ENCODE measurements at regions not wholly inside any gene's neighbourhood (a gene's known extent, or its start where the extent isn't known, plus 50 kb on each side); places are given as distances from the start of the nearest gene placed in this dataset.
A peak's percentile ranks its signal among the peaks of the same experiment; 100 is the strongest.
"Not testable (repeated sequence)": the region's sequence is repeated elsewhere in the genome, so short reads cannot be mapped to it uniquely, and the experiment has no call there.

GRCh38 chr16:29142506-29142905 lies 157.7 kb downstream of the LAT start:
- peaks cover 11% of the 10 kb centered on the region for H3K27me3 ChIP-seq (ENCODE audit: control insufficient read depth, insufficient read depth, low read length)
- H3K4me1 ChIP-seq (ENCODE audit: control insufficient read depth, insufficient read depth, low read length) = peaks cover 12% of the 10 kb centered on the region
- H3K4me3 ChIP-seq (ENCODE audit: low read length); H3K9me3 ChIP-seq (replicated peaks; ENCODE audit: control insufficient read depth, low read depth, low read length); DNase-seq; H3K27ac ChIP-seq (ENCODE audit: low read length); H3K36me3 ChIP-seq (ENCODE audit: control insufficient read depth, insufficient read depth, low read length): not testable (repeated sequence)
- 54% methylated on average over 14 of the region's 14 CpGs for WGBS (ENCODE audit: insufficient coverage)

- no peaks in the 10 kb centered on the region for H3K36me3 ChIP-seq (ENCODE audit: control insufficient read depth, insufficient read depth, low read length)
- no peak overlapping the region for H3K27ac ChIP-seq (ENCODE audit: low read length)
- no peak for DNase-seq
- H3K4me1 ChIP-seq (ENCODE audit: control insufficient read depth, insufficient read depth, low read length) = peaks cover 12% of the 10 kb centered on the region
- H3K9me3 ChIP-seq (replicated peaks; ENCODE audit: control insufficient read depth, low read depth, low read length) = no peaks in the 10 kb centered on the region
- H3K4me3 ChIP-seq (ENCODE audit: low read length) = no peak overlapping the region
- WGBS (ENCODE audit: insufficient coverage) = 73% methylated on average over 19 of the region's 35 CpGs
- peaks cover 11% of the 10 kb centered on the region for H3K27me3 ChIP-seq (ENCODE audit: control insufficient read depth, insufficient read depth, low read length)
These were observed 156.9 kb downstream of the LAT start for GRCh38 chr16:29141586-29142324.

- H3K27ac ChIP-seq (ENCODE audit: low read length); H3K4me3 ChIP-seq (ENCODE audit: low read length); DNase-seq; H3K9me3 ChIP-seq (replicated peaks; ENCODE audit: control insufficient read depth, low read depth, low read length); H3K36me3 ChIP-seq (ENCODE audit: control insufficient read depth, insufficient read depth, low read length): not testable (repeated sequence)
- Histone ChIP-seq H3K4me1 (ENCODE audit: control insufficient read depth, insufficient read depth, low read length) (peaks cover 12% of the 10 kb centered on the region), H3K27me3 (ENCODE audit: control insufficient read depth, insufficient read depth, low read length) (peaks cover 11% of the 10 kb centered on the region)
- 82% methylated on average over 8 of the region's 12 CpGs for WGBS (ENCODE audit: insufficient coverage)
These were observed 156.3 kb downstream of the LAT start for GRCh38 chr16:29141121-29141520.

GRCh38 chr16:29139901-29140855 lies 155.3 kb downstream of the LAT start:
- WGBS (ENCODE audit: insufficient coverage) = 51% methylated on average over 14 of the region's 44 CpGs
- H3K4me3 ChIP-seq (ENCODE audit: low read length) = peak overlapping the region; percentile 3
- not testable (repeated sequence) for DNase-seq; H3K36me3 ChIP-seq (ENCODE audit: control insufficient read depth, insufficient read depth, low read length); H3K9me3 ChIP-seq (replicated peaks; ENCODE audit: control insufficient read depth, low read depth, low read length); H3K27ac ChIP-seq (ENCODE audit: low read length)
- peaks cover 12% of the 10 kb centered on the region for H3K4me1 ChIP-seq (ENCODE audit: control insufficient read depth, insufficient read depth, low read length)
- peaks cover 11% of the 10 kb centered on the region for H3K27me3 ChIP-seq (ENCODE audit: control insufficient read depth, insufficient read depth, low read length)

- Histone ChIP-seq H3K4me3 (ENCODE audit: low read length) (peak overlapping the region; percentile 3), H3K4me1 (ENCODE audit: control insufficient read depth, insufficient read depth, low read length) (peaks cover 11% of the 10 kb centered on the region), H3K9me3 (replicated peaks; ENCODE audit: control insufficient read depth, low read depth, low read length) (no peaks in the 10 kb centered on the region), H3K36me3 (ENCODE audit: control insufficient read depth, insufficient read depth, low read length) (no peaks in the 10 kb centered on the region), H3K27me3 (ENCODE audit: control insufficient read depth, insufficient read depth, low read length) (peaks cover 11% of the 10 kb centered on the region), H3K27ac (ENCODE audit: low read length) (no peak overlapping the region)
- peak; percentile 51 for DNase-seq
- 21% methylated on average over 6 of the region's 17 CpGs for WGBS (ENCODE audit: insufficient coverage)
These were observed 154.5 kb downstream of the LAT start for GRCh38 chr16:29139261-29139802.

GRCh38 chr16:29138698-29139097 lies 153.8 kb downstream of the LAT start:
- not testable (repeated sequence) for H3K27ac ChIP-seq (ENCODE audit: low read length); H3K9me3 ChIP-seq (replicated peaks; ENCODE audit: control insufficient read depth, low read depth, low read length); DNase-seq; H3K4me3 ChIP-seq (ENCODE audit: low read length); H3K36me3 ChIP-seq (ENCODE audit: control insufficient read depth, insufficient read depth, low read length)
- Histone ChIP-seq H3K27me3 (ENCODE audit: control insufficient read depth, insufficient read depth, low read length) (peaks cover 11% of the 10 kb centered on the region), H3K4me1 (ENCODE audit: control insufficient read depth, insufficient read depth, low read length) (peaks cover 11% of the 10 kb centered on the region)
- WGBS (ENCODE audit: insufficient coverage) = 46% methylated on average over 6 of the region's 11 CpGs

- H3K4me3 ChIP-seq (ENCODE audit: low read length); H3K9me3 ChIP-seq (replicated peaks; ENCODE audit: control insufficient read depth, low read depth, low read length); H3K36me3 ChIP-seq (ENCODE audit: control insufficient read depth, insufficient read depth, low read length); DNase-seq; H3K27ac ChIP-seq (ENCODE audit: low read length): not testable (repeated sequence)
- peaks cover 11% of the 10 kb centered on the region for H3K27me3 ChIP-seq (ENCODE audit: control insufficient read depth, insufficient read depth, low read length)
- 70% methylated on average over 19 of the region's 26 CpGs for WGBS (ENCODE audit: insufficient coverage)
- H3K4me1 ChIP-seq (ENCODE audit: control insufficient read depth, insufficient read depth, low read length) = peaks cover 12% of the 10 kb centered on the region
These were observed 153.2 kb downstream of the LAT start for GRCh38 chr16:29137894-29138662.

GRCh38 chr16:29137461-29137860 lies 152.6 kb downstream of the LAT start:
- not testable (repeated sequence) for H3K9me3 ChIP-seq (replicated peaks; ENCODE audit: control insufficient read depth, low read depth, low read length); H3K36me3 ChIP-seq (ENCODE audit: control insufficient read depth, insufficient read depth, low read length); H3K27ac ChIP-seq (ENCODE audit: low read length); H3K4me3 ChIP-seq (ENCODE audit: low read length); DNase-seq
- 93% methylated on average over 2 of the region's 7 CpGs for WGBS (ENCODE audit: insufficient coverage)
- peaks cover 12% of the 10 kb centered on the region for H3K4me1 ChIP-seq (ENCODE audit: control insufficient read depth, insufficient read depth, low read length)
- H3K27me3 ChIP-seq (ENCODE audit: control insufficient read depth, insufficient read depth, low read length) = peaks cover 11% of the 10 kb centered on the region

GRCh38 chr16:29136916-29137315 lies 152.1 kb downstream of the LAT start:
- H3K4me1 ChIP-seq (ENCODE audit: control insufficient read depth, insufficient read depth, low read length) = peaks cover 12% of the 10 kb centered on the region
- not testable (repeated sequence) for H3K27ac ChIP-seq (ENCODE audit: low read length); DNase-seq; H3K9me3 ChIP-seq (replicated peaks; ENCODE audit: control insufficient read depth, low read depth, low read length); H3K4me3 ChIP-seq (ENCODE audit: low read length); H3K36me3 ChIP-seq (ENCODE audit: control insufficient read depth, insufficient read depth, low read length)
- 75% methylated on average over 3 of the region's 8 CpGs for WGBS (ENCODE audit: insufficient coverage)
- peaks cover 11% of the 10 kb centered on the region for H3K27me3 ChIP-seq (ENCODE audit: control insufficient read depth, insufficient read depth, low read length)

Data from muscle of leg (tissue), 3 donors.